OCI-LY7 (cell line): ENCODE measurements at regions not wholly inside any gene's neighbourhood (a gene's known extent, or its start where the extent isn't known, plus 50 kb on each side); places are given as distances from the start of the nearest gene placed in this dataset.

Experiments used
- CTCF ChIP-seq: fragments of 200-600 bp; sonication (generic); conservative IDR thresholded peaks from 2 replicates; pipeline ENCODE4 v1.5.1; 2014; ENCODE audit warnings: mild to moderate bottlenecking, antibody characterized with exemption, low read length, moderate library complexity, mixed read lengths
- EZH2phosphoT487 ChIP-seq: fragments of 200-600 bp; sonication (generic); IDR thresholded peaks from 2 replicates; pipeline ENCODE4 v1.6.1; 2018; ENCODE audit warnings: low read depth, borderline replicate concordance, mild to moderate bottlenecking, mixed run types, antibody characterized with exemption, low read length, moderate library complexity, mixed read lengths

DNA sequence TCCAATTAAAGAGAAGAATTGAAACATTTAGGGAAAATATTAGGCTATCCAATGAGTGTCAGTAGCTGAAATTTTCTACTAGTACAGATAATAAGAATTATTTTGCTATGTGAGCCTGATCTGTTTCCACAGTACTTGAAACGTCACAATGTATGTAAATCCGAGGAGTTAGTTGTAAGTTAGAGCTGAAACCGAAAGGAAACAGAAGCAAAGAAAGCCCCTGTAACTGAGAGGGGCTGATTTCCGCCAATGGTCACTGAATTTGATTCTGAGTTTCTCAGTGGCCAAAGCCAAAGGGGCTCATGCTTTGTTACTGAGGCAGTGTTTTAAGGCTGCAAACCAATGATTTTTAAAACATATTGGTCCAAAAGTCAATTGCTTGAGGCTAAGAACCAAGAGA lies 168.3 kb upstream of the DUSP10 start:
- TF ChIP-seq CTCF (no peak), EZH2phosphoT487 (no peak)
